CD14-positive monocyte (primary cell): ENCODE measurements at regions not wholly inside any gene's neighbourhood (a gene's known extent, or its start where the extent isn't known, plus 50 kb on each side); places are given as distances from the start of the nearest gene placed in this dataset.

ENCODE experiments used
- DNase-seq, 3 donors: peaks; one replicate each; pipeline ENCODE4 v3.0.0-alpha.2; 2011 to 2022
- H2AFZ ChIP-seq: 2 replicates; pipeline ENCODE4 v1.6.0; 2012; ENCODE audit warnings: mild to moderate bottlenecking, low read depth, low read length, inconsistent platforms; ENCODE audit not compliant: insufficient read depth, poor library complexity, severe bottlenecking
- H3K27ac ChIP-seq, 2 donors: 1 replicate in 1 of 2; 2 replicates in 1 of 2; pipeline ENCODE4 v1.5.1; 2012 to 2013; ENCODE audit warnings: low read length in 2 of 2, control low read depth in 1 of 2, inconsistent platforms in 1 of 2, low read depth in 1 of 2, mild to moderate bottlenecking in 1 of 2
- H3K27me3 ChIP-seq, 2 donors: one replicate each; pipeline versions ENCODE4 v1.6.0 to v1.6.1; 2011 to 2013; ENCODE audit warnings: low read length in 2 of 2; ENCODE audit not compliant: control insufficient read depth in 2 of 2, insufficient read depth in 2 of 2
- H3K36me3 ChIP-seq, 2 donors: replicated peaks in 1 of 2; 1 replicate in 1 of 2; 2 replicates in 1 of 2; pipeline versions ENCODE4 v1.5.1 to v1.6.1; 2012 to 2013; ENCODE audit warnings: low read length in 2 of 2, control low read depth in 1 of 2, inconsistent platforms in 1 of 2, mild to moderate bottlenecking in 1 of 2; ENCODE audit not compliant: insufficient read depth in 2 of 2, control insufficient read depth in 1 of 2
- H3K4me1 ChIP-seq, 2 donors: 1 replicate in 1 of 2; 2 replicates in 1 of 2; pipeline versions ENCODE4 v1.5.1 to v1.6.1; 2012 to 2013; ENCODE audit warnings: low read length in 2 of 2, control low read depth in 1 of 2, inconsistent platforms in 1 of 2, mild to moderate bottlenecking in 1 of 2, moderate library complexity in 1 of 2; ENCODE audit not compliant: insufficient read depth in 2 of 2, control insufficient read depth in 1 of 2
- H3K4me2 ChIP-seq: replicated peaks from 2 replicates; pipeline ENCODE3; 2012; ENCODE audit warnings: low read length, moderate library complexity, mild to moderate bottlenecking; ENCODE audit not compliant: poor library complexity, severe bottlenecking; ENCODE audit errors: extremely low read depth
- H3K4me3 ChIP-seq, 3 experiments: fragments of 200-600 bp in 1 of 3; sonication (generic) in 1 of 3; replicated peaks in 1 of 3; 1 replicate in 2 of 3; 2 replicates in 1 of 3; pipeline ENCODE4 v1.5.1; 2011 to 2013; ENCODE audit warnings: low read length in 3 of 3, mild to moderate bottlenecking in 3 of 3, control low read depth in 2 of 3, low read depth in 2 of 3, inconsistent platforms in 1 of 3, moderate library complexity in 1 of 3
- H3K79me2 ChIP-seq: 2 replicates; pipeline ENCODE4 v1.6.0; 2012; ENCODE audit warnings: mild to moderate bottlenecking, control low read depth, inconsistent platforms, low read length, moderate library complexity; ENCODE audit not compliant: insufficient read depth
- H3K9ac ChIP-seq: 2 replicates; pipeline ENCODE4 v1.6.0; 2017; ENCODE audit warnings: low read length, mild to moderate bottlenecking; ENCODE audit not compliant: insufficient read depth, poor library complexity, severe bottlenecking
- H3K9me3 ChIP-seq, 2 donors: replicated peaks in 1 of 2; 1 replicate in 1 of 2; 2 replicates in 1 of 2; pipeline versions ENCODE4 v1.5.1 to v1.6.1; 2012 to 2013; ENCODE audit warnings: low read length in 2 of 2, control low read depth in 1 of 2; ENCODE audit not compliant: control insufficient read depth in 1 of 2, insufficient read depth in 1 of 2
- H4K20me1 ChIP-seq: 2 replicates; pipeline ENCODE4 v1.6.0; 2012; ENCODE audit warnings: mild to moderate bottlenecking, low read length, control low read depth, moderate library complexity; ENCODE audit not compliant: insufficient read depth
- H3K27ac Mint-ChIP-seq, 7 donors: one replicate each; pipeline ENCODE4 v1.8.0; 2020; ENCODE audit warnings: mild to moderate bottlenecking in 7 of 7, mixed read lengths in 7 of 7, moderate library complexity in 6 of 7, inconsistent platforms in 2 of 7
- H3K27me3 Mint-ChIP-seq, 3 donors: one replicate each; pipeline ENCODE4 v1.8.0; 2021 to 2022; ENCODE audit warnings: low read depth in 3 of 3, mild to moderate bottlenecking in 3 of 3, mixed read lengths in 3 of 3, moderate library complexity in 3 of 3, inconsistent platforms in 1 of 3
- H3K36me3 Mint-ChIP-seq, 2 donors: one replicate each; pipeline ENCODE4 v1.8.0; 2020; ENCODE audit warnings: mixed read lengths in 2 of 2, inconsistent platforms in 1 of 2, mild to moderate bottlenecking in 1 of 2
- H3K4me1 Mint-ChIP-seq: one replicate; pipeline ENCODE4 v1.8.0; 2020; ENCODE audit warnings: mild to moderate bottlenecking, mixed read lengths
- H3K4me3 Mint-ChIP-seq, 2 donors: one replicate each; pipeline ENCODE4 v1.8.0; 2020; ENCODE audit warnings: mild to moderate bottlenecking in 2 of 2, mixed read lengths in 2 of 2, moderate library complexity in 1 of 2
- H3K9me3 Mint-ChIP-seq, 7 donors: one replicate each; pipeline ENCODE4 v1.8.0; 2020 to 2022; ENCODE audit warnings: mixed read lengths in 7 of 7, mild to moderate bottlenecking in 6 of 7, moderate library complexity in 6 of 7, inconsistent platforms in 2 of 7
- WGBS: methylation state at CpG from one replicate; pipeline ENCODE4 v1.1.5; 2013; ENCODE audit warnings: missing lambda C conversion rate; ENCODE audit not compliant: insufficient coverage; 5-methylcytosine and 5-hydroxymethylcytosine counted together
- intact Hi-C, 2 donors: fragments of 100-400 bp; cut with micrococcal nuclease; formaldehyde crosslinking; loops; one replicate each; pipeline versions ENCODE4 v1.15.0 to v1.15.1; 2023
- TF ChIP-seq, protein P1 (sequence below): fragments of 200-600 bp; IDR thresholded peaks from one replicate; pipeline ENCODE4 v1.8.0; 2022; ENCODE audit warnings: antibody characterized with exemption, mild to moderate bottlenecking

DNA sequence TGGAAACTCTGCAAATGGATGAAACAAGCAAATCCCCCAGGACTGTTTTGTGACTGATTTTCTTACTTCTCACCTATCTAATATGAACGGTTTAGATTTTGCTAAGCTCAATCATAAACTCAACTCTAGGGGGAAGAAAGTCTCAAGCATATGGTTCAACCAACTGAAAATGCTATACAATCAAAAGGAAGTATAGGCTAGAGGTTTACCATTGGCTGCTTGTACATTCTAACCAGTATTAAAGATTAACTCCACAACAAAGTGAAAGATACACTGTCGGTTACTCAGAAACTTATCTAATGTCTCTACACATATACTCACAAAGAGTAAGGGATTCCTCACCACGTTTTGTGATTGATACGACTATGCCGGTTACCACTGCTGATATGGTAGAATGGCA, 281.8 kb upstream of the SOX5 start:
- Mint-ChIP-seq H3K36me3 (no peaks in the 10 kb centered on the region), H3K9me3 (peaks cover 0 to 5% (median 1%) of the 10 kb centered on the region in 7 donors), H3K27ac (no peak overlapping the region), H3K4me3 (no peak overlapping the region), H3K4me1 (peaks cover 12% of the 10 kb centered on the region), H3K27me3 (peaks cover 0 to 1% (median 0%) of the 10 kb centered on the region in 3 donors)
- Histone ChIP-seq H3K27me3 (no peaks in the 10 kb centered on the region), H3K4me1 (peaks cover 0 to 7% of the 10 kb centered on the region in 2 donors), H3K4me2 (no peak overlapping the region), H3K9me3 (no peaks in the 10 kb centered on the region), H3K36me3 (no peaks in the 10 kb centered on the region), H3K79me2 (no peaks in the 10 kb centered on the region), H3K27ac (no peak overlapping the region), H3K9ac (no peak overlapping the region), H4K20me1 (no peaks in the 10 kb centered on the region), H3K4me3 (no peak overlapping the region), H2AFZ (no peak overlapping the region)
- WGBS: no CpG with 5 or more reads among the region's 5 CpGs
- no peak for DNase-seq
- TF ChIP-seq, protein P1, sequence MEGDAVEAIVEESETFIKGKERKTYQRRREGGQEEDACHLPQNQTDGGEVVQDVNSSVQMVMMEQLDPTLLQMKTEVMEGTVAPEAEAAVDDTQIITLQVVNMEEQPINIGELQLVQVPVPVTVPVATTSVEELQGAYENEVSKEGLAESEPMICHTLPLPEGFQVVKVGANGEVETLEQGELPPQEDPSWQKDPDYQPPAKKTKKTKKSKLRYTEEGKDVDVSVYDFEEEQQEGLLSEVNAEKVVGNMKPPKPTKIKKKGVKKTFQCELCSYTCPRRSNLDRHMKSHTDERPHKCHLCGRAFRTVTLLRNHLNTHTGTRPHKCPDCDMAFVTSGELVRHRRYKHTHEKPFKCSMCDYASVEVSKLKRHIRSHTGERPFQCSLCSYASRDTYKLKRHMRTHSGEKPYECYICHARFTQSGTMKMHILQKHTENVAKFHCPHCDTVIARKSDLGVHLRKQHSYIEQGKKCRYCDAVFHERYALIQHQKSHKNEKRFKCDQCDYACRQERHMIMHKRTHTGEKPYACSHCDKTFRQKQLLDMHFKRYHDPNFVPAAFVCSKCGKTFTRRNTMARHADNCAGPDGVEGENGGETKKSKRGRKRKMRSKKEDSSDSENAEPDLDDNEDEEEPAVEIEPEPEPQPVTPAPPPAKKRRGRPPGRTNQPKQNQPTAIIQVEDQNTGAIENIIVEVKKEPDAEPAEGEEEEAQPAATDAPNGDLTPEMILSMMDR: no peak
- intact Hi-C loops: no loop called here

DNA sequence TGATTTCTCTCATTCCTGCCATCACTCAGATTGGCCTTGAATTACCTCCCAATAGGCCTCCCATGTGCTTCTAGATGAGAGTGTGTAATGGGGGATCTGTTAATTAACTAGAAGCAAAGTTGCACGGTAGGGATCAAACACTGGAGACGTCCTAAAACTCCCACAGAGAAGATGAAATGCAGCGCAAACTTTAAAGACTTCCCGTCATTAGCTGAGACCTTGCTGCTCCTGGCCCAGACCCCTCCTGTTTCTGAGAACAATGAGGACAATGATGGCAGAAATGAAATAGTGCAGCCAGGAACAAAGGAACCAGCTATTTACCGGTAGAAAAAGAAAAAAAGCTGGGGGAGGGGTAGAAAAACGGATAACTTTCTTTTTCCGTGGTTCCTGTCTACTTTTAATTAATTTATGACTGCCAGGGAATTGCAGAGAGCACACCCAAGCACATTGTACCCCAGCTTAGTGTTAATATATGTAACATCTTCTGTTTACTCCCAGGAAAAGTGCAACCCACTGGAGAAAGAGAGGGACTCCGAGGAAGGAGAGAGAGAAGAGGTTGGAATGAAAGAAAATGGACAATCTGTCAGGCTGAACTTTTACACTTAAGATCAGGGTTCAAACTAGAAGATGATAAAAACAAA, 280.7 kb upstream of the SOX5 start:
- Histone ChIP-seq H3K9me3 (no peaks in the 10 kb centered on the region), H3K27me3 (no peaks in the 10 kb centered on the region), H3K79me2 (no peaks in the 10 kb centered on the region), H3K9ac (no peak overlapping the region), H3K4me2 (no peak overlapping the region), H4K20me1 (no peaks in the 10 kb centered on the region), H3K27ac (no peak overlapping the region), H2AFZ (no peak overlapping the region), H3K4me1 (peaks cover 0 to 7% of the 10 kb centered on the region in 2 donors), H3K36me3 (no peaks in the 10 kb centered on the region), H3K4me3 (no peak overlapping the region)
- peaks cover 0 to 1% (median 0%) of the 10 kb centered on the region in 3 donors for H3K27me3 Mint-ChIP-seq
- 100% methylated on average over 4 of the region's 8 CpGs for WGBS
- H3K27ac Mint-ChIP-seq: no peak overlapping the region
- intact Hi-C loops: no loop called here
- DNase-seq: no peak
- TF ChIP-seq, protein P1: no peak
- no peaks in the 10 kb centered on the region for H3K36me3 Mint-ChIP-seq
- H3K4me1 Mint-ChIP-seq: peaks cover 12% of the 10 kb centered on the region
- H3K9me3 Mint-ChIP-seq: peaks cover 0 to 3% (median 1%) of the 10 kb centered on the region in 7 donors
- no peak overlapping the region for H3K4me3 Mint-ChIP-seq
